ENCODE measurements at regions not wholly inside any gene's neighbourhood (a gene's known extent, or its start where the extent isn't known, plus 50 kb on each side); places are given as distances from the start of the nearest gene placed in this dataset.

DNA sequence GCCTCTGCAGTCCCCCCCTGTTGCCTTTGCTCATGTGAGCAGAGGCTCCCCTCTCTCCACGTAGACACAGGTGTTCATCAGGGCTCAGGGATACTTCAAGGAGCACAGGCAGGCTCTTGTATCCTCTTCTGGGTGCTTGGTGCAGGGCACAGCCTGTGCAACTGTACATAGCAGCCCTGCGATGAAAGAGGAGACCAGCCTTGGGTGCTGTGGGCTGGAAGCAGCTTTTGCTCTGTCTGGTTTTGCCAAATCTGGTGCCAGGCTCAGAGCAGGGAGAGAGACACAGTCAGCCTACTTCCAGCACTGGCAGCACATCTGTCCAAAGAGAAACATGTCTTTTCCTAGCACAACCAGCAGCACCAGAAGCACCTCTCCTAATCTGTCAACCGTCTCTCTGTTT is 132.1 kb downstream of the ETS2 start:
- H3K9me3 ChIP-seq, result no peaks in the 10 kb centered on the region
- no peak overlapping the region for H3K4me3 ChIP-seq
- intact Hi-C loops (cut with DNase I; ENCODE audit: low total_unique reads) (no loop called here), in situ Hi-C loops (cut with MboI; ENCODE audit: low pct_ligation_motif_present in 1 of 4, low pct_unique_long_range_greater_than_20kb in 1 of 4, low sequenced_read_pairs in 3 of 4) (no loop called here)
- H3K27me3 ChIP-seq, result no peaks in the 10 kb centered on the region
- no peaks in the 10 kb centered on the region for H3K36me3 ChIP-seq
- H3K4me1 ChIP-seq, result no peaks in the 10 kb centered on the region
- no peak overlapping the region for H3K27ac ChIP-seq
- no peak for DNase-seq
- 65% methylated on average over 3 of the region's 3 CpGs; no CpG with 5 or more reads in 1 of the 2 donors for WGBS, 2 donors (ENCODE audit: low coverage in 1 of 2)
- TF ChIP-seq POLR2AphosphoS5 (IDR thresholded peaks at IDR 0.05), result no peak
- TF ChIP-seq EP300 (IDR thresholded peaks at IDR 0.05; ENCODE audit: low read depth), result no peak

DNA sequence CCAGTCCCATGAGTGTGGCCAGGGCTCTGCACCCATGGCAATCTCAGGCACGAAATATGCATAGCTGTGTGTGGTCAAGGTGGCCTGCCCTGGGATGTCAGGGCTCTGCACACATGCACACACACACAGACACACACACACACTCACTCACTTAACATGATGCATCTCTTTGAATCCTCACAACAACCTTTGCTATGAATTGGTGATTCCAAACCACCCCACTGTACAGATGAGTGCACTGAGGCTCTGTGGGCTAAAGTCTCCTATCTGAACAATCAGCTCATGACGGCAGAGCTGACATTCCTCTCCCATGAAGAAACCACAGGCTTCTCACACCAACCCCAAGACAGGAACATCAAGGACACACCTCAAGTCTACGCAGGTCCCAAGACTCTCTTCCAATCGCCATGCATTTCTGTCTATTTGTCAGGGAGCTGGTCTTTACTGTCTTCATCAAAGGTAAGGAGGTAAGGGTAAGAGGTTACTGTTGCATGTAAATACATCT is 131.6 kb downstream of the ETS2 start:
- H3K36me3 ChIP-seq, result no peaks in the 10 kb centered on the region
- DNase-seq, result no peak
- TF ChIP-seq POLR2AphosphoS5 (IDR thresholded peaks at IDR 0.05) (no peak), POLR2A (IDR thresholded peaks at IDR 0.05) (no peak)
- H3K4me1 ChIP-seq, result no peaks in the 10 kb centered on the region
- no peak overlapping the region for H3K27ac ChIP-seq
- in situ Hi-C loops (cut with MboI; ENCODE audit: low pct_ligation_motif_present in 1 of 4, low pct_unique_long_range_greater_than_20kb in 1 of 4, low sequenced_read_pairs in 3 of 4), result no loop called here
- 90% methylated on average over 4 of the region's 4 CpGs; no CpG with 5 or more reads in 1 of the 2 donors for WGBS, 2 donors (ENCODE audit: low coverage in 1 of 2)
- no peak overlapping the region for H3K4me3 ChIP-seq
- H3K9me3 ChIP-seq, result no peaks in the 10 kb centered on the region
- H3K27me3 ChIP-seq, result no peaks in the 10 kb centered on the region
- intact Hi-C loops (cut with DNase I; ENCODE audit: low total_unique reads), result no loop called here

DNA sequence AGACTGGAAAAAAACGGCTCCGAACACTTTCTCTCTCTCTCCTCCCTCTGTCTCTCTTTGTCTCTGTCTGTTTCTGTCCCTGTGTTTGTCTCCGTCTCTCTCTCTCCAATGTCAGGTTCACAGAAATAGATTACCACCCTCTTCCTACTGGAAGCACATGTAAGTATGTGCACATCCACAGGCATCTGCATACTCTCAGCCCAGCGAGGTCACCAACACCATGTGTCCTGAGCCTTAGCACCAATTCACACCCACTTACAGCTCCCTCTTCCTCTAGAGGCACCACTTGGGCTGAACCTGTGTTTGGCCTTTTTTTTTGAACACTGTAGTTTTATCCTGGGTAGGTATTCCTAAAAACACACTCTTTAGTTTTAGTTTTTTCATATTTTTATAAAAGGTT is 130.5 kb downstream of the ETS2 start:
- Histone ChIP-seq H3K4me3 (no peak overlapping the region), H3K9me3 (no peaks in the 10 kb centered on the region), H3K36me3 (no peaks in the 10 kb centered on the region), H3K27ac (no peak overlapping the region), H3K27me3 (no peaks in the 10 kb centered on the region), H3K4me1 (no peaks in the 10 kb centered on the region)
- TF ChIP-seq EP300 (IDR thresholded peaks at IDR 0.05; ENCODE audit: low read depth) (no peak), POLR2AphosphoS5 (IDR thresholded peaks at IDR 0.05) (no peak), POLR2A (IDR thresholded peaks at IDR 0.05) (no peak)
- TF ChIP-seq, protein P1, sequence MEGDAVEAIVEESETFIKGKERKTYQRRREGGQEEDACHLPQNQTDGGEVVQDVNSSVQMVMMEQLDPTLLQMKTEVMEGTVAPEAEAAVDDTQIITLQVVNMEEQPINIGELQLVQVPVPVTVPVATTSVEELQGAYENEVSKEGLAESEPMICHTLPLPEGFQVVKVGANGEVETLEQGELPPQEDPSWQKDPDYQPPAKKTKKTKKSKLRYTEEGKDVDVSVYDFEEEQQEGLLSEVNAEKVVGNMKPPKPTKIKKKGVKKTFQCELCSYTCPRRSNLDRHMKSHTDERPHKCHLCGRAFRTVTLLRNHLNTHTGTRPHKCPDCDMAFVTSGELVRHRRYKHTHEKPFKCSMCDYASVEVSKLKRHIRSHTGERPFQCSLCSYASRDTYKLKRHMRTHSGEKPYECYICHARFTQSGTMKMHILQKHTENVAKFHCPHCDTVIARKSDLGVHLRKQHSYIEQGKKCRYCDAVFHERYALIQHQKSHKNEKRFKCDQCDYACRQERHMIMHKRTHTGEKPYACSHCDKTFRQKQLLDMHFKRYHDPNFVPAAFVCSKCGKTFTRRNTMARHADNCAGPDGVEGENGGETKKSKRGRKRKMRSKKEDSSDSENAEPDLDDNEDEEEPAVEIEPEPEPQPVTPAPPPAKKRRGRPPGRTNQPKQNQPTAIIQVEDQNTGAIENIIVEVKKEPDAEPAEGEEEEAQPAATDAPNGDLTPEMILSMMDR (IDR thresholded peaks at IDR 0.05), result no peak
- DNase-seq, result no peak
- intact Hi-C loops (cut with DNase I; ENCODE audit: low total_unique reads), result no loop called here
- WGBS, 2 donors (ENCODE audit: low coverage in 1 of 2), result 77 to 83% methylated on average over 1 to 4 of the region's 4 CpGs
- in situ Hi-C loops (cut with MboI; ENCODE audit: low pct_ligation_motif_present in 1 of 4, low pct_unique_long_range_greater_than_20kb in 1 of 4, low sequenced_read_pairs in 3 of 4), result no loop called here

DNA sequence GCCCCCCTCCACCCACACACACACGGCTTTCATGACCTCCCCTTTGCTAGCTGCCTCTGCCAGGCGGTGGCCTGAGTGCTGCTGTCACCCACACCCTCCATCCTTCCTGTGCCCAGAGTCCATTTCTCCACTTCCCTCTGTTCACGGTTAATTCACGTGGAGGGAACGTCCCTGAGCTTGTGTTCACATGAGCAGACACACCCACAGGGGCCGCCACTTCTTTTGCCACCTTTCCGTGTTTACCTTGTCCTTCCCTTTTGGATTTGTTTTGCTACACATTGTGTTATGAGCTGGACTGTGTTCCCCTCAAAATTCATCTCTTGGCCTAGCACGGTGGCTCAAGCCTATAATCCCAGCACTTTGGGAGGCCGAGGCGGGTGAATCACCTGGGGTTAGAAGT is 128.0 kb downstream of the ETS2 start:
- Histone ChIP-seq H3K27me3 (no peaks in the 10 kb centered on the region), H3K4me3 (no peak overlapping the region), H3K27ac (no peak overlapping the region), H3K9me3 (no peaks in the 10 kb centered on the region), H3K36me3 (no peaks in the 10 kb centered on the region), H3K4me1 (peaks cover 0 to 6% (median 0%) of the 10 kb centered on the region in 4 donors)
- WGBS, 2 donors (ENCODE audit: low coverage in 1 of 2), result 79 to 88% methylated on average over 10 of the region's 10 CpGs
- in situ Hi-C loops (cut with MboI; ENCODE audit: low pct_ligation_motif_present in 1 of 4, low pct_unique_long_range_greater_than_20kb in 1 of 4, low sequenced_read_pairs in 3 of 4), result no loop called here
- TF ChIP-seq, protein P1 (IDR thresholded peaks at IDR 0.05), result no peak
- TF ChIP-seq POLR2AphosphoS5 (IDR thresholded peaks at IDR 0.05), result no peak
- TF ChIP-seq POLR2A (IDR thresholded peaks at IDR 0.05), result no peak
- TF ChIP-seq EP300 (IDR thresholded peaks at IDR 0.05; ENCODE audit: low read depth), result no peak
- DNase-seq, result no peak
- intact Hi-C loops (cut with DNase I; ENCODE audit: low total_unique reads), result loop anchor here (2.0 kb wide), 1 partner anchor 23 kb away; no protein-coding TSS in a partner anchor

DNA sequence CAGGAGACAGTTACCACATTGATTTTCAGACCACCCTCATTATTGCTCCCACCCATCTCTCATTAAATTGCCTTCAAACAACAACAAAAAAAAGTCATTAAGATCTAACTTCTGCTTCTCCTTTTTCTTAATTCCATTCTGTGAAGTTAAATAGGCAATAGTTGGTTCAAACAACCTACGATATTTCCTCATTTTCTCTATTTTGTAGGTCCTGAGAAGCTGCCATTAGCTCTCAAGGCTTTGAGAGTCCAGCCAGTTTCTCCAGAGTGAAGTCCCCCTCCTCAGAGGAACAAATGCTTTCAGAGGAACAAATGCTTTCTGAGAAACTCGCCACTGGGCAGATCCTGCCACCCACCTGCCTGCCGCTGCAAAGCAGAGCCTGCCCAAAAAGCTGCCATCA is 125.6 kb downstream of the ETS2 start:
- H3K36me3 ChIP-seq, result no peaks in the 10 kb centered on the region
- peaks cover under 1 to 8% (median 3%) of the 10 kb centered on the region in 4 donors for H3K4me1 ChIP-seq
- H3K9me3 ChIP-seq, result no peaks in the 10 kb centered on the region
- no peak for DNase-seq
- WGBS, 2 donors (ENCODE audit: low coverage in 1 of 2), result 67 to 76% methylated on average over 1 to 3 of the region's 3 CpGs
- in situ Hi-C loops (cut with MboI; ENCODE audit: low pct_ligation_motif_present in 1 of 4, low pct_unique_long_range_greater_than_20kb in 1 of 4, low sequenced_read_pairs in 3 of 4) (no loop called here), intact Hi-C loops (cut with DNase I; ENCODE audit: low total_unique reads) (no loop called here)
- H3K4me3 ChIP-seq, result no peak overlapping the region
- H3K27ac ChIP-seq, result peak overlapping the region in 3 of 4 donors; percentile 29 to 63 (median 50)
- no peaks in the 10 kb centered on the region for H3K27me3 ChIP-seq
- TF ChIP-seq POLR2A (IDR thresholded peaks at IDR 0.05), result no peak
- no peak for TF ChIP-seq POLR2AphosphoS5 (IDR thresholded peaks at IDR 0.05)
- TF ChIP-seq EP300 (IDR thresholded peaks at IDR 0.05; ENCODE audit: low read depth), result no peak
- TF ChIP-seq, protein P1 (IDR thresholded peaks at IDR 0.05), result no peak
